Sigmoid colon (tissue), 4 donors: ENCODE measurements at regions not wholly inside any gene's neighbourhood (a gene's known extent, or its start where the extent isn't known, plus 50 kb on each side); places are given as distances from the start of the nearest gene placed in this dataset.

ENCODE experiments used
- EP300 ChIP-seq, 4 donors: sonication (generic); formaldehyde crosslinking; IDR thresholded peaks; one replicate each; pipeline ENCODE4 v1.6.1; 2017; ENCODE audit warnings: antibody characterized with exemption in 4 of 4
- POLR2A ChIP-seq, 2 donors: fragments of 450-650 bp; IDR thresholded peaks; one replicate each; pipeline ENCODE4 v1.6.1; 2016; ENCODE audit warnings: antibody characterized with exemption in 2 of 2, mild to moderate bottlenecking in 2 of 2, moderate library complexity in 2 of 2
- TF ChIP-seq, protein P1 (sequence below), 4 experiments: fragments of 450-650 bp in 3 of 4; fragments of 200-600 bp in 1 of 4; IDR thresholded peaks; one replicate each; pipeline ENCODE4 v1.5.1; 2016 to 2019; ENCODE audit warnings: antibody characterized with exemption in 4 of 4, mild to moderate bottlenecking in 3 of 4, moderate library complexity in 2 of 4

DNA sequence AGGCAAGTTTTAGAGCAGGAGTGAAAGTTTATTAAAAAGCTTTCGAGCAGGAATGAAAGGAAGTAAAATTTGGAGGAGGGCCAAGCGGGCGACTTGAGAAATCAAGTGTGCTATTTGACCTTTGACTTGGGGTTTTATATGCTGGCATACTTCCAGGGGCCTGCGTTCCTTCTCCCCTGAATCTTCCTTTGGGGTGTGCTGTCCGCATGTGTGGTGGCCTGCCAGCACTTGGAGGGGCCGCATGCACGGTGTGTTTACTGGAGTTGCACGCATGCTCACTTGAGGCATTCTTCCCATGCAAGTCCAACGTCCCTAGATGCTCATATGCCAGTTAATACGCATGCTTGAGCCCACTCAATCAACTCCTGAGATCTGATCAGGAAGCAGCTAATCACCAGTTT lies 78.3 kb upstream of the MAP4K4 start:
- TF ChIP-seq, protein P1, sequence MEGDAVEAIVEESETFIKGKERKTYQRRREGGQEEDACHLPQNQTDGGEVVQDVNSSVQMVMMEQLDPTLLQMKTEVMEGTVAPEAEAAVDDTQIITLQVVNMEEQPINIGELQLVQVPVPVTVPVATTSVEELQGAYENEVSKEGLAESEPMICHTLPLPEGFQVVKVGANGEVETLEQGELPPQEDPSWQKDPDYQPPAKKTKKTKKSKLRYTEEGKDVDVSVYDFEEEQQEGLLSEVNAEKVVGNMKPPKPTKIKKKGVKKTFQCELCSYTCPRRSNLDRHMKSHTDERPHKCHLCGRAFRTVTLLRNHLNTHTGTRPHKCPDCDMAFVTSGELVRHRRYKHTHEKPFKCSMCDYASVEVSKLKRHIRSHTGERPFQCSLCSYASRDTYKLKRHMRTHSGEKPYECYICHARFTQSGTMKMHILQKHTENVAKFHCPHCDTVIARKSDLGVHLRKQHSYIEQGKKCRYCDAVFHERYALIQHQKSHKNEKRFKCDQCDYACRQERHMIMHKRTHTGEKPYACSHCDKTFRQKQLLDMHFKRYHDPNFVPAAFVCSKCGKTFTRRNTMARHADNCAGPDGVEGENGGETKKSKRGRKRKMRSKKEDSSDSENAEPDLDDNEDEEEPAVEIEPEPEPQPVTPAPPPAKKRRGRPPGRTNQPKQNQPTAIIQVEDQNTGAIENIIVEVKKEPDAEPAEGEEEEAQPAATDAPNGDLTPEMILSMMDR (IDR thresholded peaks at IDR 0.05), result no peak
- TF ChIP-seq POLR2A (IDR thresholded peaks at IDR 0.05) (no peak), EP300 (IDR thresholded peaks at IDR 0.05) (no peak)
